ENCODE measurements at regions not wholly inside any gene's neighbourhood (a gene's known extent, or its start where the extent isn't known, plus 50 kb on each side); places are given as distances from the start of the nearest gene placed in this dataset.
"Not testable (repeated sequence)": the region's sequence is repeated elsewhere in the genome, so short reads cannot be mapped to it uniquely, and the experiment has no call there.

DNA sequence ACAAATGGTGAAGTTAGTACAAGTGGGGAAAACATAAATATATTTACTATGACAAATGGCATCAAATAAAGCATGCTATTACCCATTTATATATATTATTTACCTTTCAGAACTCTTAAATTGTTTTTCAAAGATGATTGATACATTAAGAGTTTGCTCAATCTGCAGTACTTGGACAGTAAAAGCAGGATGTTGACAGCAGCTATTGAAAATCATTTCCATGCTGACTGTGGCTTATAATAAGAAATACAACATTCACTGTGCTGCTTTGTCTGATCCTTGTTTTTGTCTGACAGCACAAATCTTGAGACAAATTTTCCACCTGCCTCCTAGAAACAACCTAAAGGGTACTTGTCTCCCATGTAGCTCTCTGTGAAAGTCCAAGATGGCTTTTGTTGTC, 134.1 kb upstream of the FAT1 start:
- Mint-ChIP-seq H3K36me3 (ENCODE audit: low read depth) (no peaks in the 10 kb centered on the region), H3K27me3 (ENCODE audit: low read depth) (no peaks in the 10 kb centered on the region), H3K4me1 (ENCODE audit: low read depth) (no peaks in the 10 kb centered on the region), H3K4me3 (no peak overlapping the region), H3K27ac (no peak overlapping the region), H3K9me3 (ENCODE audit: insufficient read depth) (no peaks in the 10 kb centered on the region)
- ATAC-seq (no peak), DNase-seq (no peak)
- ChIA-PET CTCF (no interaction called here), POLR2A (no interaction called here)

DNA sequence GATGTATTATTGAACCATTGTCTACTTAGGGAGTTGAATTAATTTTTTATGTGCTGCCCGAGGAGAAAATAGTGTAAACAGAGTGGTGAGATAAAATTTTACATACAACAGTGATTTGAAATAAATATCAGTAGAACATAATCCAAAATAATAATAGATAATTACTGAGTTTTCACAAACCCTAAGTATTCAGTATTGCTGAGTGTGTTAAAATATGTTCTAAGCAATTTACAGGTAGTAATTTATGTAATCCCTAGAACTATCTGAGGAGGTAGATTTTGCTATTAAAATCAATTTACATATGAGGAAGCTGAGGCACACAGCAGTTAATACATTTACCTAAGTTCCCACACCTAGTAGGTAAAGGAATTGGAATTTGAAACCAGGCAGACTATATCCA, 134.7 kb upstream of the FAT1 start:
- ChIA-PET POLR2A (no interaction called here), CTCF (no interaction called here)
- DNase-seq: no peak
- Mint-ChIP-seq H3K9me3 (ENCODE audit: insufficient read depth) (no peaks in the 10 kb centered on the region), H3K4me1 (ENCODE audit: low read depth) (no peaks in the 10 kb centered on the region), H3K36me3 (ENCODE audit: low read depth) (no peaks in the 10 kb centered on the region), H3K27me3 (ENCODE audit: low read depth) (no peaks in the 10 kb centered on the region), H3K4me3 (no peak overlapping the region), H3K27ac (no peak overlapping the region)
- ATAC-seq: no peak

DNA sequence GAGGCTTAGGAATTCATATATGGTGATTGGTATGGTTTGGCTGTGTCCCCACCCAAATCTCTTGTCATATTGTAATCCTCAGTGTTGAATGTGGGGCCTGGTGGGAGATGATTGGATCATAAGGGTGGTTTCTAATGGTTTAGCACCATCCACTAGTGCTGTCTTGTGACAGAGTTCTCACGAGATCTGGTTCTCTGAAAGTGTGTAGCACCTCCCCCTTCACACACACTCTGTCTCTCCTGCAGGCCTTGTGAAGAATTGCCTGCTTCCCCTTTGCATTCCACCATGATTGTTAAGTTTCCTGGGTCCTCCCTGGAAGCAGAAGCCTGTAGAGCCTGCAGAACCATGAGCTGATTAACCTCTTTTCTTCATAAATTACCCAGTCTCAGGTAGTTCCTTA, 135.8 kb upstream of the FAT1 start:
- CTCF ChIA-PET: no interaction called here
- no peaks in the 10 kb centered on the region for H3K9me3 Mint-ChIP-seq (ENCODE audit: insufficient read depth)
- ATAC-seq: no peak

DNA sequence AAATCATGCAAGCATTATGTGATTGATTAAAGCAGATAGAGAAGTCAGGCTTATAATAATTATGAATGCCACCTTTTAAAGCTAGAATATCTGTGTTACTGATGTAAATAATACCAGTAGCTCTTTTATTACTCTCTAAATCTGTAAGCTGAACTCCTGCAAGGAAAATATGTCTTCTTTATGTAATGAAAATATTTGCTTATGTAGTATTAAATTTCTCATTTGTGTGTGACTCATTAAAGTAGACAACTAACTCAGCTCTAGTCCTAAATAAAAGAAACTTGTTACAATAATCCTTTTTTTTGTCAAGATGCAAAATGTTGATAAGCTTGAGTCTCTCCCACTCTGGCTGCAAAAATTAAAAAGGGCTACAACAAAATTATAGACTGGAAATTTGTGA, 137.7 kb upstream of the FAT1 start:
- ChIA-PET CTCF (no interaction called here), POLR2A (no interaction called here)
- H3K27me3 Mint-ChIP-seq (ENCODE audit: low read depth): no peaks in the 10 kb centered on the region
- no peak overlapping the region for H3K4me3 Mint-ChIP-seq
- ATAC-seq (no peak), DNase-seq (no peak)
- H3K9me3 Mint-ChIP-seq (ENCODE audit: insufficient read depth): no peaks in the 10 kb centered on the region
- H3K36me3 Mint-ChIP-seq (ENCODE audit: low read depth): no peaks in the 10 kb centered on the region
- H3K4me1 Mint-ChIP-seq (ENCODE audit: low read depth): no peaks in the 10 kb centered on the region
- H3K27ac Mint-ChIP-seq: no peak overlapping the region

More for the DNA sequence above, 135.8 kb upstream of the FAT1 start:
- Mint-ChIP-seq H3K4me1 (ENCODE audit: low read depth) (no peaks in the 10 kb centered on the region), H3K27me3 (ENCODE audit: low read depth) (no peaks in the 10 kb centered on the region), H3K4me3 (no peak overlapping the region), H3K36me3 (ENCODE audit: low read depth) (no peaks in the 10 kb centered on the region), H3K27ac (no peak overlapping the region)
- POLR2A ChIA-PET: no interaction called here
- no peak for DNase-seq

DNA sequence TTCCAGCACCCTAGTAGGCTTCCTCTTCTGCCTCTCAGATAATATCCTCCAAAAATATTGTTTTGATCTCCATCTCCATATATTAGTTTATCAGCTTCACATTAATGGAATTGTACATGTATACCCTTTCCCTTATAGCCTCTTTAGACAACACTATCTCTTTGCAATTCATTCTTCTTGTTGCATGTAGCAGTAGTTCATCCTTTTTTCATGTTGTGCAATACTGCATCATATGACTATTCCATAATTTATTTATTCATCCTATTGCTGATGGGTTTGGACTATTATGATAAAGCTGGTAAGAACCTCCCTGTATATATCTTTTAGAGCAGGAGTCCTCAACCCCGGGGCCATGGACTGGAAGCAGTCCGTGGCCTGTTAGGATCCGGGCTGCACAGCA, 148.2 kb upstream of the FAT1 start:
- no peak overlapping the region for H3K4me3 Mint-ChIP-seq
- peaks cover 9% of the 10 kb centered on the region for H3K9me3 Mint-ChIP-seq (ENCODE audit: insufficient read depth)
- ATAC-seq (no peak), DNase-seq (no peak)
- CTCF ChIA-PET: no interaction called here
- H3K36me3 Mint-ChIP-seq (ENCODE audit: low read depth): no peaks in the 10 kb centered on the region
- POLR2A ChIA-PET: no interaction called here
- H3K4me1 Mint-ChIP-seq (ENCODE audit: low read depth): no peaks in the 10 kb centered on the region
- H3K27me3 Mint-ChIP-seq (ENCODE audit: low read depth): no peaks in the 10 kb centered on the region
- no peak overlapping the region for H3K27ac Mint-ChIP-seq

DNA sequence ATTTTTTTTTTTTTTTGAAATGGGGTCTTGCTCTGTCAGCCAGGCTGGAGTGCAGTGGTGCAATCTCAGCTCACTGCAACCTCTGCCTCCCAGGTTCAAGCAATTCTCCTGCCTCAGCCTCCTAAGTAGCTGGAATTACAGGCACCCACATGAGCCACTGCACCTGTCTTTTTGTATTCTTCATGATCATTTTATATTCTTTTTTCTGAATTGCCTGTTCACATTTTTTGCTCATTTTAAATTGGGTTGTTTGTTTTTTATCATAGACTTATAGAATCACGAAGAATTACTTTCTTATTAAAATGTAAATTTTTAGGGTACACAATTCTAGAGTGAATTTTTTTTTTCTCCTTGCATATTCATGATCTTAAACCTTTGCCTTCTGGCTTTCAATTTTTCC, 149.4 kb upstream of the FAT1 start:
- CTCF ChIA-PET; H3K9me3 Mint-ChIP-seq (ENCODE audit: insufficient read depth); H3K4me1 Mint-ChIP-seq (ENCODE audit: low read depth); ATAC-seq; H3K27ac Mint-ChIP-seq; DNase-seq; POLR2A ChIA-PET; H3K36me3 Mint-ChIP-seq (ENCODE audit: low read depth); H3K4me3 Mint-ChIP-seq; H3K27me3 Mint-ChIP-seq (ENCODE audit: low read depth): not testable (repeated sequence)

DNA sequence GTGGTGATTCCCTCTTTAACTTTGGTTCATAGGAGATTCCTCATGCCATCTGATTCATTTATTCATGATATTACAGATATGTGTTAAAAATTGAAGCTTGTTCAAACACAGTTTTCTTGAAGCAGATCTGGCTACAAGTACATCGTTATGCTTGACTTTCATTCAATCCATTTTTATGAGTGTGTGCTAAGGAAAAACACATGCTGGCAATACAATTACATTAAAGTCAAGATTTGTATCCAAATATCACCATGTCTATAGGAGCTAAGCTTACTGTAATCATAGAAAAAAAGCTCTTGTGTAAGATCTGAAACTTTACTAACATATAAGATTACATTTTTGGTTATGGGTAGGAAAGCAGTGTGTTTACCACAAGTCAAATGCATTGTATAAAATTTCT, 151.8 kb upstream of the FAT1 start:
- CTCF ChIA-PET: no interaction called here
- H3K36me3 Mint-ChIP-seq (ENCODE audit: low read depth): no peaks in the 10 kb centered on the region
- POLR2A ChIA-PET: no interaction called here
- no peak overlapping the region for H3K4me3 Mint-ChIP-seq
- ATAC-seq (no peak), DNase-seq (no peak)
- H3K4me1 Mint-ChIP-seq (ENCODE audit: low read depth): no peaks in the 10 kb centered on the region
- peaks cover 6% of the 10 kb centered on the region for H3K9me3 Mint-ChIP-seq (ENCODE audit: insufficient read depth)
- H3K27me3 Mint-ChIP-seq (ENCODE audit: low read depth): no peaks in the 10 kb centered on the region
- no peak overlapping the region for H3K27ac Mint-ChIP-seq

DNA sequence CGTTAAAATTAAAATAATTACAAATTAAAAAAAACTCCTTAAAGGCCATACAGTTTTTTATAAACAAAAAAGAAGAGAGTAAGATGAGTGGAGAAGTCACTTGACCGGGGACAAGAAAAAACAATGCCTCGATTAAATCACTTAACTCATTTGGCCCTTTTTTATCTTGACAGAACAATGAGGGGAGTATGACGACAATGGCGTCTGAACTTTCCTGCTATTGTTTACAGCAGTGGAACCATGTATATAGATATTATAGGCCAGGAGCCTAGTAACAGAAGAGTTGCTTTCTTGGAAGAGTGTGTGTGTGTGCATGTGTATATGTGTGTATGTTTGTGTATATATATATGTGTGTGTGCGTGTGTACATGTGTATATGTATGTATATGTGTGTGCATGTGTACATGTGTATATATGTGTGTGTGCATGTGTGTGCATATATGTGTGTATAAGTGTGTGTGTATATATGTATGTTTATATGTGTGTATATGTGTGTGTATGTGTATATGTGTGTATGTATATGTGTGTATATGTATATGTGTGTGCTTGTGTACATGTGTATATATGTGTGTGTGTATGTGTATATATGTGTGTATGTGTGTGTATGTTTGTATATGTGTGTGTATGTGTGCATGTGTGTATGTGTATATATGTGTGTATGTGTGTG, 153.4 kb upstream of the FAT1 start:
- DNase-seq: no peak
- Mint-ChIP-seq H3K27me3 (ENCODE audit: low read depth) (no peaks in the 10 kb centered on the region), H3K4me3 (no peak overlapping the region), H3K9me3 (ENCODE audit: insufficient read depth) (peaks cover 3% of the 10 kb centered on the region), H3K36me3 (ENCODE audit: low read depth) (no peaks in the 10 kb centered on the region), H3K27ac (no peak overlapping the region), H3K4me1 (ENCODE audit: low read depth) (no peaks in the 10 kb centered on the region)
- ChIA-PET POLR2A (no interaction called here), CTCF (no interaction called here)
- no peak for ATAC-seq

DNA sequence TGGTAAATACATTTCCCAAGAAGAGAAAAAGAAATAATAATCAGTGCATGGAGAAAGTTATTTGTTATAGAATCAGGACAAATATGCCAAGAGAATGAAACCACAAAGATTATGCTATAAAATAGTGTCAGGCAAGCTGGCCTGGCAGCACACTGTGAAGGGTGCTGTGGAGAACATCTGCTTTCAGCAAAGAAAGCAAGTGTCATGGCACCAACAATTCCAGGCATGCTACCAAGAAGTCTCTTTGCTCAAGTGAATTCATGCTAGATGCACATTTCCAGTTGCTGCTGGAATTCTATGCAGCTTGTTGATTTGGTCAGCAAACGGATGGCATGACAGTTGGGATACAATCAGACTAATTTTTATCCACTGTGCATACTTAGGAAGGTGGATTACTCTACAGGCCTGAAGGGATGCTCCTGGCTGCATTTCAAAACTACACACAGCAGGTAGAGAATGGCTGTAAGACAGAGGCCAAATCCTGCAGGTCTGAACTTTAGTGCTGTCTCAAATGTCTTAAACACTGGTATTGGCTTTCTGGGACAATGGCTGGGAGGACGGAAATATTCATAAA, 154.6 kb upstream of the FAT1 start:
- Mint-ChIP-seq H3K27me3 (ENCODE audit: low read depth) (no peaks in the 10 kb centered on the region), H3K36me3 (ENCODE audit: low read depth) (no peaks in the 10 kb centered on the region), H3K9me3 (ENCODE audit: insufficient read depth) (peaks cover 3% of the 10 kb centered on the region), H3K4me1 (ENCODE audit: low read depth) (no peaks in the 10 kb centered on the region), H3K4me3 (no peak overlapping the region), H3K27ac (no peak overlapping the region)
- no peak for ATAC-seq
- ChIA-PET POLR2A (no interaction called here), CTCF (no interaction called here)
- DNase-seq: no peak

DNA sequence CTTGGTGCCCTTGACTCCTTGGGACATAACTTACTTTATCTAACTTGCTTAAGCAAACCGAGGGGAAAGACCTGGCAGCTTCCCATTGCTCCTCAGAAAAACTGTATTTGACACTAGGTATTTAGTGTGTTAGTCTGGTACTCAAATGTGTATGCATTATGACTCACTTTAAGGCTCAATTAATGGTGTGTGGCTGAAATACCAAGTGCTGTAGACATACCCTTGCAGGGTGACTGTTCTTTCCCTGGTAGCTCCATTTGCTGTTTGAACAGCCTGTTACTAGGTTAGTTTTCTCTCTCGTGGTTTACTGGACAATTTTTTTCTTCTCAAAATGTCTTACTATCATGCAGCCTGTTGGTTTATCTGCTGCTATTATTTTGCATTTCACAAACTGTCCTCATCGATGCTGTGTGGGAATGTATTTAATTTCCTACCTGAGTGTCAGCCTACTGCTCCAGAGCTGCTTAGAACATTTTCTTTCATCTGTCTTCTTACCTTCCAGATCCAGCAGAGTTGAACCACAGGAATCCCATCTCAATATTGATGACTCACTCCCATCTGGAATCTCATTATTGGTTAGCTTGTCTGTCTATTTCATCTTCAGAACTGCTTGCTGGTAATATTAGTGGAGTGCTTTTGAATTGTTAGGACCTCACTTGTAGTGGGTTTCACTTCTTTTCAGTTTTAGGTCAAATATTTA, 158.0 kb upstream of the FAT1 start:
- Mint-ChIP-seq H3K4me1 (ENCODE audit: low read depth) (no peaks in the 10 kb centered on the region), H3K9me3 (ENCODE audit: insufficient read depth) (peaks cover 3% of the 10 kb centered on the region), H3K4me3 (no peak overlapping the region), H3K36me3 (ENCODE audit: low read depth) (no peaks in the 10 kb centered on the region), H3K27me3 (ENCODE audit: low read depth) (no peaks in the 10 kb centered on the region), H3K27ac (no peak overlapping the region)
- CTCF ChIA-PET: no interaction called here
- DNase-seq (no peak), ATAC-seq (no peak)
- POLR2A ChIA-PET: no interaction called here

DNA sequence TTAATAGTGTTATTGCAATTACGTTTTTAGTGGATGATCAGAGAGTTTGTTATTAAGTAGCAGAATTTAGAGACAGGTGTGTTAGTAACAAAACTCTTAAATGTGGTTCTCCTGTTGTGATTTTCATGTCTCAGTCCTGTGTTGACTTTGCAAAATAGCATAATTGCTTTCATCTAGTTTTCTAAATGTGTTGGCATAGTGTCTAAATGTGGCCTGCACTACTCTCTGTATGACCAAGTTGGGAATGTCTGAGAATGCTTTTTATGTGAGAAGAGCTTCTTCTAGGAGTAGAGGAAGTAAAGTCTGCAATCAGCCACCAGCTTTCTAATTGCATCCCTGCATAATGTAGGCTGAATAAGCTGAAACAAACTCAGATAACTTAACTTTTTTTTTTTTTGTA, 158.6 kb upstream of the FAT1 start:
- no peak overlapping the region for H3K4me3 Mint-ChIP-seq
- no peaks in the 10 kb centered on the region for H3K36me3 Mint-ChIP-seq (ENCODE audit: low read depth)
- H3K4me1 Mint-ChIP-seq (ENCODE audit: low read depth): no peaks in the 10 kb centered on the region
- CTCF ChIA-PET: no interaction called here
- peaks cover 3% of the 10 kb centered on the region for H3K9me3 Mint-ChIP-seq (ENCODE audit: insufficient read depth)
- POLR2A ChIA-PET: no interaction called here
- ATAC-seq (no peak), DNase-seq (no peak)
- no peaks in the 10 kb centered on the region for H3K27me3 Mint-ChIP-seq (ENCODE audit: low read depth)
- H3K27ac Mint-ChIP-seq: no peak overlapping the region

DNA sequence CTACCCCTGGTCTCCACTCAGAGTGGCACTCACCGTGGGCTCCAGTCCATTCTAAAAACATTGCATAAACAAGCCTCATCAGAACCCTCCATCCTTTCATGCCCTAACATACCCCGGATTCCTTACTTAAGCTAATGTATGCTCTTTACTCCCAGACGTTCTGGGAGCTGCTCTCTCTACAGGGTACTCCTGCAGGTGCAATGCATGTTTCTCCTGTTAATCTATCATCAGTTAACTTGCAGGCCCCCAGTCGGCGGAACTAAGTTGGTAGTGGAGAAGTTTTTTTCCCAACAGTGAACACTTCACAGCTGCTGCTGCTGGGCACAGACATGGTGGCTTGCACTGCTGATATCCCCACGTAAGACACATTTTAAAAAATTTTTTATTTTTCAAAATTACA, 161.6 kb upstream of the FAT1 start:
- no peaks in the 10 kb centered on the region for H3K27me3 Mint-ChIP-seq (ENCODE audit: low read depth)
- no peaks in the 10 kb centered on the region for H3K36me3 Mint-ChIP-seq (ENCODE audit: low read depth)
- no peak overlapping the region for H3K4me3 Mint-ChIP-seq
- ATAC-seq: no peak
- H3K9me3 Mint-ChIP-seq (ENCODE audit: insufficient read depth): peaks cover 7% of the 10 kb centered on the region
- no peak overlapping the region for H3K27ac Mint-ChIP-seq
- H3K4me1 Mint-ChIP-seq (ENCODE audit: low read depth): no peaks in the 10 kb centered on the region
- ChIA-PET POLR2A (no interaction called here), CTCF (no interaction called here)
- no peak for DNase-seq

DNA sequence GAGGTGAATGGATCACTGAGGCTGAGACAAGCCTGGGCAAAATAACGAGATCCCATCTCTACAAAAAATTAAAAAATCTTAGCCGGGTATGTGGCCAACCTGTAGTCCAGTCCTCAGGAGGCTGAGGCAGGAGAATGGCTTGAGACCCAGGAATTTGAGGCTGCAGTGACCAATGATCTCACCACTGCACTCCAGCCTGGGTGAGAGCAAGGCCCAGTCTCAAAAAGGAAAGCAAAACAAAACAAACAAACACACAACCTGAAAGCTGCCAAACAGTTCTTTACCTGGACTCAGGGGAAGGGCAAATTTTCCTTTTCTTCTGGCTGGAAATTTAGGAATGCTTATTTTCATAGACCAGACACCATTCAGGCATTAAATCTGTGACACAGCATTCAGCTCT, 163.1 kb upstream of the FAT1 start:
- H3K36me3 Mint-ChIP-seq (ENCODE audit: low read depth): no peaks in the 10 kb centered on the region

More for the DNA sequence above, 163.1 kb upstream of the FAT1 start:
- Mint-ChIP-seq H3K9me3 (ENCODE audit: insufficient read depth) (peaks cover 4% of the 10 kb centered on the region), H3K4me1 (ENCODE audit: low read depth) (no peaks in the 10 kb centered on the region), H3K27ac (no peak overlapping the region), H3K4me3 (no peak overlapping the region), H3K27me3 (ENCODE audit: low read depth) (no peaks in the 10 kb centered on the region)
- ChIA-PET POLR2A (no interaction called here), CTCF (no interaction called here)
- DNase-seq: no peak
- ATAC-seq: no peak
